Naive thymus-derived CD8-positive, alpha-beta T cell (primary cell): ENCODE measurements at regions not wholly inside any gene's neighbourhood (a gene's known extent, or its start where the extent isn't known, plus 50 kb on each side); places are given as distances from the start of the nearest gene placed in this dataset.

Source experiments
- ATAC-seq, 2 donors: fragments of 150-1000 bp; cut with Tn5 transposase in 1 of 2; sonication (Bioruptor Pico), chemical (Tn5 transposase) in 1 of 2; 1 replicate in 1 of 2; 2 replicates in 1 of 2; pipeline ENCODE4 v1.10.0; 2021; ENCODE audit warnings: mild to moderate bottlenecking in 2 of 2, moderate library complexity in 2 of 2
- POLR2A ChIA-PET: fragments of 350-600 bp; sonication (Branson Sonifier 250); formaldehyde crosslinking; loops from one replicate; lab custom pipeline; 2021; ENCODE audit warnings: antibody characterized with exemption; lab: Charles Lee
- DNase-seq, 10 donors: peaks; one replicate each; pipeline versions ENCODE4 v3.0.0 to v3.0.0-alpha.2; 2020 to 2022
- H3K27ac Mint-ChIP-seq, 10 donors: one replicate each; pipeline ENCODE4 v1.8.0; 2020 to 2022; ENCODE audit warnings: mild to moderate bottlenecking in 10 of 10, mixed read lengths in 10 of 10, moderate library complexity in 4 of 10, inconsistent platforms in 1 of 10
- H3K27me3 Mint-ChIP-seq, 5 donors: one replicate each; pipeline ENCODE4 v1.8.0; 2021 to 2022; ENCODE audit warnings: mixed read lengths in 5 of 5
- H3K36me3 Mint-ChIP-seq, 3 donors: one replicate each; pipeline ENCODE4 v1.8.0; 2020 to 2022; ENCODE audit warnings: mixed read lengths in 3 of 3, mild to moderate bottlenecking in 2 of 3, inconsistent platforms in 1 of 3
- H3K4me1 Mint-ChIP-seq, 4 donors: one replicate each; pipeline ENCODE4 v1.8.0; 2021 to 2022; ENCODE audit warnings: mixed read lengths in 4 of 4
- H3K4me3 Mint-ChIP-seq, 10 donors: one replicate each; pipeline ENCODE4 v1.8.0; 2020 to 2022; ENCODE audit warnings: mild to moderate bottlenecking in 10 of 10, mixed read lengths in 10 of 10, moderate library complexity in 6 of 10, inconsistent platforms in 1 of 10
- H3K9me3 Mint-ChIP-seq, 9 donors: one replicate each; pipeline ENCODE4 v1.8.0; 2020 to 2022; ENCODE audit warnings: mixed read lengths in 9 of 9, mild to moderate bottlenecking in 3 of 9, inconsistent platforms in 1 of 9, moderate library complexity in 1 of 9

GRCh38 chr2:15782009-15782751 lies 158.2 kb upstream of the MYCN start:
- no peaks in the 10 kb centered on the region for H3K9me3 Mint-ChIP-seq
- no peaks in the 10 kb centered on the region for H3K36me3 Mint-ChIP-seq
- POLR2A ChIA-PET, result no interaction called here
- H3K27ac Mint-ChIP-seq, result no peak overlapping the region
- no peaks in the 10 kb centered on the region for H3K4me1 Mint-ChIP-seq
- peaks cover 0 to 10% (median 2%) of the 10 kb centered on the region in 5 donors for H3K27me3 Mint-ChIP-seq
- ATAC-seq (no peak), DNase-seq (no peak)
- no peak overlapping the region for H3K4me3 Mint-ChIP-seq

GRCh38 chr2:15782769-15783294 lies 157.5 kb upstream of the MYCN start:
- H3K27me3 Mint-ChIP-seq, result peaks cover 0 to 15% (median 2%) of the 10 kb centered on the region in 5 donors
- POLR2A ChIA-PET, result no interaction called here
- no peak overlapping the region for H3K27ac Mint-ChIP-seq
- H3K4me1 Mint-ChIP-seq, result no peaks in the 10 kb centered on the region
- ATAC-seq (no peak), DNase-seq (no peak)
- H3K36me3 Mint-ChIP-seq, result no peaks in the 10 kb centered on the region
- no peak overlapping the region for H3K4me3 Mint-ChIP-seq
- no peaks in the 10 kb centered on the region for H3K9me3 Mint-ChIP-seq

GRCh38 chr2:15783489-15783888 lies 156.9 kb upstream of the MYCN start:
- Mint-ChIP-seq H3K36me3 (no peaks in the 10 kb centered on the region), H3K27ac (no peak overlapping the region), H3K9me3 (no peaks in the 10 kb centered on the region), H3K4me3 (no peak overlapping the region), H3K27me3 (peaks cover 0 to 17% (median 2%) of the 10 kb centered on the region in 5 donors), H3K4me1 (no peaks in the 10 kb centered on the region)
- DNase-seq (no peak), ATAC-seq (no peak)
- POLR2A ChIA-PET, result no interaction called here

- Mint-ChIP-seq H3K27me3 (peaks cover 0 to 17% (median 2%) of the 10 kb centered on the region in 5 donors), H3K36me3 (no peaks in the 10 kb centered on the region), H3K4me1 (no peaks in the 10 kb centered on the region), H3K9me3 (no peaks in the 10 kb centered on the region), H3K4me3 (no peak overlapping the region), H3K27ac (no peak overlapping the region)
- no peak for DNase-seq
- POLR2A ChIA-PET, result no interaction called here
- ATAC-seq, result no peak
Observed at GRCh38 chr2:15784106-15784885, 156.1 kb upstream of the MYCN start.

- Mint-ChIP-seq H3K27ac (no peak overlapping the region), H3K36me3 (no peaks in the 10 kb centered on the region), H3K4me1 (no peaks in the 10 kb centered on the region), H3K27me3 (peaks cover 0 to 17% (median 1%) of the 10 kb centered on the region in 5 donors), H3K4me3 (no peak overlapping the region), H3K9me3 (no peaks in the 10 kb centered on the region)
- DNase-seq (no peak), ATAC-seq (no peak)
- POLR2A ChIA-PET, result no interaction called here
Observed at GRCh38 chr2:15784886-15785801, 155.2 kb upstream of the MYCN start.

GRCh38 chr2:15786003-15786654 lies 154.2 kb upstream of the MYCN start:
- no peak for DNase-seq
- no peaks in the 10 kb centered on the region for H3K9me3 Mint-ChIP-seq
- no peak overlapping the region for H3K27ac Mint-ChIP-seq
- H3K4me1 Mint-ChIP-seq, result no peaks in the 10 kb centered on the region
- H3K27me3 Mint-ChIP-seq, result peaks cover 0 to 17% (median 1%) of the 10 kb centered on the region in 5 donors
- no peak for ATAC-seq
- POLR2A ChIA-PET, result no interaction called here
- no peaks in the 10 kb centered on the region for H3K36me3 Mint-ChIP-seq
- no peak overlapping the region for H3K4me3 Mint-ChIP-seq

- Mint-ChIP-seq H3K9me3 (no peaks in the 10 kb centered on the region), H3K27me3 (peaks cover 0 to 20% (median 1%) of the 10 kb centered on the region in 5 donors), H3K4me1 (no peaks in the 10 kb centered on the region), H3K36me3 (no peaks in the 10 kb centered on the region), H3K27ac (no peak overlapping the region), H3K4me3 (no peak overlapping the region)
- ATAC-seq (no peak), DNase-seq (no peak)
- POLR2A ChIA-PET, result no interaction called here
Observed at GRCh38 chr2:15786901-15787300, 153.4 kb upstream of the MYCN start.

- no peak overlapping the region for H3K27ac Mint-ChIP-seq
- peaks cover 0 to 20% (median 1%) of the 10 kb centered on the region in 5 donors for H3K27me3 Mint-ChIP-seq
- no peaks in the 10 kb centered on the region for H3K4me1 Mint-ChIP-seq
- H3K4me3 Mint-ChIP-seq, result no peak overlapping the region
- ATAC-seq (no peak), DNase-seq (no peak)
- POLR2A ChIA-PET, result no interaction called here
- no peaks in the 10 kb centered on the region for H3K36me3 Mint-ChIP-seq
- no peaks in the 10 kb centered on the region for H3K9me3 Mint-ChIP-seq
Observed at GRCh38 chr2:15787535-15788454, 152.6 kb upstream of the MYCN start.

- Mint-ChIP-seq H3K4me1 (no peaks in the 10 kb centered on the region), H3K9me3 (no peaks in the 10 kb centered on the region), H3K27ac (no peak overlapping the region), H3K36me3 (no peaks in the 10 kb centered on the region), H3K27me3 (peaks cover 0 to 20% (median 1%) of the 10 kb centered on the region in 5 donors), H3K4me3 (no peak overlapping the region)
- POLR2A ChIA-PET, result no interaction called here
- DNase-seq (no peak), ATAC-seq (no peak)
Observed at GRCh38 chr2:15788455-15788829, 151.9 kb upstream of the MYCN start.

GRCh38 chr2:15788830-15789229 lies 151.5 kb upstream of the MYCN start:
- H3K9me3 Mint-ChIP-seq, result no peaks in the 10 kb centered on the region
- no peaks in the 10 kb centered on the region for H3K36me3 Mint-ChIP-seq
- no peaks in the 10 kb centered on the region for H3K4me1 Mint-ChIP-seq

GRCh38 chr2:15789381-15790062 lies 150.8 kb upstream of the MYCN start:
- DNase-seq (no peak), ATAC-seq (no peak)
- Mint-ChIP-seq H3K36me3 (no peaks in the 10 kb centered on the region), H3K4me3 (no peak overlapping the region), H3K27ac (no peak overlapping the region), H3K9me3 (no peaks in the 10 kb centered on the region), H3K4me1 (no peaks in the 10 kb centered on the region), H3K27me3 (peaks cover 0 to 20% (median 1%) of the 10 kb centered on the region in 5 donors)
- POLR2A ChIA-PET, result no interaction called here

More at GRCh38 chr2:15788830-15789229, 151.5 kb upstream of the MYCN start:
- no peak for ATAC-seq
- peaks cover 0 to 20% (median 1%) of the 10 kb centered on the region in 5 donors for H3K27me3 Mint-ChIP-seq
- POLR2A ChIA-PET, result no interaction called here
- no peak overlapping the region for H3K27ac Mint-ChIP-seq
- H3K4me3 Mint-ChIP-seq, result no peak overlapping the region
- no peak for DNase-seq
